ENCODE measurements at regions not wholly inside any gene's neighbourhood (a gene's known extent, or its start where the extent isn't known, plus 50 kb on each side); places are given as distances from the start of the nearest gene placed in this dataset.
A peak's percentile ranks its signal among the peaks of the same experiment; 100 is the strongest.

DNA sequence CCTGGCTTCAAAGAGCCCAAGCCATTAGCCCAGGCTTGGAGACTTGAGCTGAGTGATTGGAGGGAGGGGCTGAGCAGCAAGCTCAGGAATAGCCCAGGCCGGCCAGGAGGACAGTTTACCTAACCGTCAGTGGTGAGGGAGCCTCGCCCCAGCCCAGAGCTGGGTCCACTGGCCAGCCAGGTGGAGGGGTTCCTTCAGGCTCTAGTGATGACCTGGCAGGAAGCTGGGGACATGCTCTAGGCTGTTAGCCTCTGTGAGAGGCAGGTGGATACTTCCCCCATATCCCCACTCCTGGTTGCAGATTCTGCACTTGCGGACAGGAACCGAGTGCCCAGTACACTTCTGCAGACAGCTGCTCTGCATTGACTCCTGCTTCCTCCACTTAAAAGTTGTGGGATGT lies 61.2 kb upstream of the ANTXRL start:
- 88 to 91% methylated on average over 5 of the region's 5 CpGs for WGBS, 2 donors
- intact Hi-C loops (cut with DNase I; ENCODE audit: low total_unique reads): no loop called here
- TF ChIP-seq, protein P1, sequence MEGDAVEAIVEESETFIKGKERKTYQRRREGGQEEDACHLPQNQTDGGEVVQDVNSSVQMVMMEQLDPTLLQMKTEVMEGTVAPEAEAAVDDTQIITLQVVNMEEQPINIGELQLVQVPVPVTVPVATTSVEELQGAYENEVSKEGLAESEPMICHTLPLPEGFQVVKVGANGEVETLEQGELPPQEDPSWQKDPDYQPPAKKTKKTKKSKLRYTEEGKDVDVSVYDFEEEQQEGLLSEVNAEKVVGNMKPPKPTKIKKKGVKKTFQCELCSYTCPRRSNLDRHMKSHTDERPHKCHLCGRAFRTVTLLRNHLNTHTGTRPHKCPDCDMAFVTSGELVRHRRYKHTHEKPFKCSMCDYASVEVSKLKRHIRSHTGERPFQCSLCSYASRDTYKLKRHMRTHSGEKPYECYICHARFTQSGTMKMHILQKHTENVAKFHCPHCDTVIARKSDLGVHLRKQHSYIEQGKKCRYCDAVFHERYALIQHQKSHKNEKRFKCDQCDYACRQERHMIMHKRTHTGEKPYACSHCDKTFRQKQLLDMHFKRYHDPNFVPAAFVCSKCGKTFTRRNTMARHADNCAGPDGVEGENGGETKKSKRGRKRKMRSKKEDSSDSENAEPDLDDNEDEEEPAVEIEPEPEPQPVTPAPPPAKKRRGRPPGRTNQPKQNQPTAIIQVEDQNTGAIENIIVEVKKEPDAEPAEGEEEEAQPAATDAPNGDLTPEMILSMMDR (IDR thresholded peaks at IDR 0.05): no peak
- TF ChIP-seq POLR2A (IDR thresholded peaks at IDR 0.05): no peak
- DNase-seq (ENCODE audit: low spot score in 2 of 2): peak in 1 of 2 donors; percentile 80
- no peak overlapping the region for H3K4me3 ChIP-seq (ENCODE audit: low read depth, poor library complexity, severe bottlenecking)

DNA sequence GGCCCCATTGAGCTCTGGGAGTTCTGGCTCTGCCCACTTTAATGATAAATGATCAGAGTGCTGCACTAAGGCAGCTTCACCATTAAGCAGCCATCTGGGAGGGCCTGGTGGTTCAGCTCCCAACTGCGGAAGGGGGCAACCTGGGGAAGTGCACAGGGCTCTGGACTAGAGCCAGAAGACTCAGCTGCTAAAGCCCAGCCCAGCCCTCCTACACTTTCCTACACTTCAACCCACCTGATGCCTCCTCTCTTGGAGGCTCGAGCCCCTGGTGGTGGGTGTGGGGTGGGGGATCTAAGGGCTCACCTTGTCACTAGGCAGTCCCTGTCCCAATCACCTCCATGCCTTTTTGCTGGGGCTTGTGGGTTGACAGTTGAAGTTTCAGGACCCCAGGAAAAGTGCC lies 60.6 kb upstream of the ANTXRL start:
- 85 to 88% methylated on average over 2 of the region's 2 CpGs for WGBS, 2 donors
- no peak for TF ChIP-seq POLR2A (IDR thresholded peaks at IDR 0.05)
- TF ChIP-seq, protein P1 (IDR thresholded peaks at IDR 0.05): no peak
- intact Hi-C loops (cut with DNase I; ENCODE audit: low total_unique reads): no loop called here
- no peak overlapping the region for H3K4me3 ChIP-seq (ENCODE audit: low read depth, poor library complexity, severe bottlenecking)
- peak; percentile 8 to 62 for DNase-seq (ENCODE audit: low spot score in 2 of 2)

- WGBS, 2 donors: 86% methylated on average over 7 of the region's 7 CpGs
- peak; percentile 7 to 74 for DNase-seq (ENCODE audit: low spot score in 2 of 2)
- intact Hi-C loops (cut with DNase I; ENCODE audit: low total_unique reads): no loop called here
- no peak for TF ChIP-seq POLR2A (IDR thresholded peaks at IDR 0.05)
- no peak overlapping the region for H3K4me3 ChIP-seq (ENCODE audit: low read depth, poor library complexity, severe bottlenecking)
These were observed 59.8 kb upstream of the ANTXRL start for GRCh38 chr10:46226900-46227558.

- intact Hi-C loops (cut with DNase I; ENCODE audit: low total_unique reads): no loop called here
- no peak overlapping the region for H3K4me3 ChIP-seq (ENCODE audit: low read depth, poor library complexity, severe bottlenecking)
- peak; percentile 7 to 69 for DNase-seq (ENCODE audit: low spot score in 2 of 2)
- 59 to 68% methylated on average over 4 of the region's 4 CpGs for WGBS, 2 donors
- TF ChIP-seq, protein P1 (IDR thresholded peaks at IDR 0.05): no peak
- no peak for TF ChIP-seq POLR2A (IDR thresholded peaks at IDR 0.05)
These were observed 59.2 kb upstream of the ANTXRL start for GRCh38 chr10:46227571-46227935.

DNA sequence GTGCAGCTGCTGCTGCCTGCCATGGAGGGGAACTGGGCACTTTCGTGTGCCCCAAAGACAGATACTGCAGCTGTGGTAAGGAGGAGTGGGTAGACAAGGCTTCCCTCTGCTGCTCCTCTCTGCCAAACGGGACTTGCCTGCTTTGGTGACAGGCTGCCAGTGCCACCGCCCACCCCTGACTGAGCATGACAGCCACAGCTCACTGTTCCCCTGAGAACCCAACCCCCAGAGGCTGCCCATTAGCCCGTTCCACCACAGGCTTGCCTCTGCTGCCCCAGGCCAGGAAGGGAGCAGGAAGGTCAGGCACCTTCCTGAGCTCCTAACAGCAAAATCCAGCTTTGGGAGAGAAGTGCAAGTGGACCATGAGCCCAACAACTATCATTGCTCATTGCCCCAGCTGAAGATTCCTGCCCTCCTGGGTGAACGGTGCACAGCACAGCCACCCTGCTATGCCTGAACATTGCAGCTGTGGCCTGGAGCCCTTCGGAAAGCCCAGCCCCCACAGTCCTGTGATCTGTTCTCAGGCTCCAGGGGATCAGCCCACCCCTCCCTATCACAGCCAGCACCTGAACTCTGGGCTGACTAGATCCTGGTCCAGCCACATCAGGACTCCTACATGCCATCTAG lies 58.7 kb upstream of the ANTXRL start:
- intact Hi-C loops (cut with DNase I; ENCODE audit: low total_unique reads): no loop called here
- TF ChIP-seq, protein P1 (IDR thresholded peaks at IDR 0.05): no peak
- TF ChIP-seq POLR2A (IDR thresholded peaks at IDR 0.05): no peak
- peak; percentile 12 to 84 for DNase-seq (ENCODE audit: low spot score in 2 of 2)
- WGBS, 2 donors: 39 to 42% methylated on average over 6 of the region's 6 CpGs
- H3K4me3 ChIP-seq (ENCODE audit: low read depth, poor library complexity, severe bottlenecking): no peak overlapping the region

DNA sequence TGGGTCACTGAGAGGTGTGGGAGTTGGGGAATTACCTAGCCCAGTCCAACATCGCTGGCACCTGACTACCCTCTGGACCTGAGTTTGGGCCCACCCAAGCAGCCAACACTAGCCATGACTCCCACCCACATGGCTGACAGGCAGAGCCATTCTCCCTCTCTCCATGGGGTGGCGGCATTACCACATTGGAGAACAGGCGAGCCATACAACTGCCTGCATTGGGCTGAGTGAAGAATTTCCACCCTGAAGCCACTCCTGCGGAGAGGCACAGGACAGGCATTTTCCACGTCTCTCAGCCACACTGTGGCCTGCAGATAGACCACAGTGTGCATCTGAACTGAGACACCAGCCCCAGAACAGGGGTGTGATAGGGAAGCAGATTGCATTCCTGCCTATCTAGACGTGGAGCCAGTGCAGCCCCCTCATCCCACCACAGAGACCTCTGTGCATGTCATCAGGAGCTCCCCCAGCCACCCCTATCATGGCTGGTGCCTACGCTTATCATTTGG lies 58.2 kb upstream of the ANTXRL start:
- WGBS, 2 donors: 8 to 28% methylated on average over 7 of the region's 7 CpGs
- intact Hi-C loops (cut with DNase I; ENCODE audit: low total_unique reads): no loop called here
- no peak overlapping the region for H3K4me3 ChIP-seq (ENCODE audit: low read depth, poor library complexity, severe bottlenecking)
- TF ChIP-seq, protein P1 (IDR thresholded peaks at IDR 0.05): peak in 1 of 3 donors; percentile 48
- no peak for TF ChIP-seq POLR2A (IDR thresholded peaks at IDR 0.05)
- peak; percentile 65 to 93 for DNase-seq (ENCODE audit: low spot score in 2 of 2)
